Upper lobe of left lung (tissue), 4 donors: ENCODE measurements at regions not wholly inside any gene's neighbourhood (a gene's known extent, or its start where the extent isn't known, plus 50 kb on each side); places are given as distances from the start of the nearest gene placed in this dataset.

Source experiments
- POLR2AphosphoS5 ChIP-seq, 2 donors: sonication (generic); formaldehyde crosslinking; IDR thresholded peaks; one replicate each; pipeline ENCODE4 v1.5.1; 2017; ENCODE audit warnings: antibody characterized with exemption in 2 of 2
- TF ChIP-seq, protein P1 (sequence below), 6 experiments: fragments of 450-650 bp in 4 of 6; fragments of 200-600 bp in 2 of 6; sonication (generic) in 2 of 6; IDR thresholded peaks; one replicate each; pipeline ENCODE4 v1.5.1; 2016 to 2019; ENCODE audit warnings: antibody characterized with exemption in 6 of 6

DNA sequence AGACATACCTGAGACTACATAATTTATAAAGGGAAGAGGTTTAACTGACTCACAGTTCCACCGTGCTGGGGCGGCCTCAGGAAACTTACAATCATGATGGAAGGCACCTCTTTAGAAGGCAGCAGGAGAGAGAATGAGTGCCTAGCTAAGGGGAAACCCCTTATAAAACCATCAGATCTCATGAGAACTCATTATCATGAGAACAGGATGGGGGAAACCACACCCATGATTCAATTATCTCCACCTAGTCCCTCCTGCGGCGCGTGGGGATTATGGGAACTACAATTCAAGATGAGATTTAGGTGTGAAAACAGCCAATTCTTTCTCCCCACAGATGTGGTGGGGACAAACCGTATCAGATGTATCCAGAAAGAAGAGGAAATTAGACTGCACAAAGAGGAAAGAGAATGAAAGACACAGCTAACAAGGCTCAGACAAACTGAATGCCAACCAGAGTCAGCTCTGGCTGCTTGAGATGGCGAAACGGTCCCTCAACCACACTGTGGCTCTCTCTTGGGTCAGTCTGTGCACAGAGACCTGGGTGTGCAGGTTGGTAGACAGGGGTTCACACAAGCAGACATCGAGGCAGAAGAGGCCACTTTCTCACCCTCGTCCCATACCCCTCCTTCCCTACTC lies 375.6 kb downstream of the SFMBT2 start:
- TF ChIP-seq, protein P1, sequence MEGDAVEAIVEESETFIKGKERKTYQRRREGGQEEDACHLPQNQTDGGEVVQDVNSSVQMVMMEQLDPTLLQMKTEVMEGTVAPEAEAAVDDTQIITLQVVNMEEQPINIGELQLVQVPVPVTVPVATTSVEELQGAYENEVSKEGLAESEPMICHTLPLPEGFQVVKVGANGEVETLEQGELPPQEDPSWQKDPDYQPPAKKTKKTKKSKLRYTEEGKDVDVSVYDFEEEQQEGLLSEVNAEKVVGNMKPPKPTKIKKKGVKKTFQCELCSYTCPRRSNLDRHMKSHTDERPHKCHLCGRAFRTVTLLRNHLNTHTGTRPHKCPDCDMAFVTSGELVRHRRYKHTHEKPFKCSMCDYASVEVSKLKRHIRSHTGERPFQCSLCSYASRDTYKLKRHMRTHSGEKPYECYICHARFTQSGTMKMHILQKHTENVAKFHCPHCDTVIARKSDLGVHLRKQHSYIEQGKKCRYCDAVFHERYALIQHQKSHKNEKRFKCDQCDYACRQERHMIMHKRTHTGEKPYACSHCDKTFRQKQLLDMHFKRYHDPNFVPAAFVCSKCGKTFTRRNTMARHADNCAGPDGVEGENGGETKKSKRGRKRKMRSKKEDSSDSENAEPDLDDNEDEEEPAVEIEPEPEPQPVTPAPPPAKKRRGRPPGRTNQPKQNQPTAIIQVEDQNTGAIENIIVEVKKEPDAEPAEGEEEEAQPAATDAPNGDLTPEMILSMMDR (IDR thresholded peaks at IDR 0.05): no peak
- no peak for TF ChIP-seq POLR2AphosphoS5 (IDR thresholded peaks at IDR 0.05)
